ENCODE measurements at regions not wholly inside any gene's neighbourhood (a gene's known extent, or its start where the extent isn't known, plus 50 kb on each side); places are given as distances from the start of the nearest gene placed in this dataset.

DNA sequence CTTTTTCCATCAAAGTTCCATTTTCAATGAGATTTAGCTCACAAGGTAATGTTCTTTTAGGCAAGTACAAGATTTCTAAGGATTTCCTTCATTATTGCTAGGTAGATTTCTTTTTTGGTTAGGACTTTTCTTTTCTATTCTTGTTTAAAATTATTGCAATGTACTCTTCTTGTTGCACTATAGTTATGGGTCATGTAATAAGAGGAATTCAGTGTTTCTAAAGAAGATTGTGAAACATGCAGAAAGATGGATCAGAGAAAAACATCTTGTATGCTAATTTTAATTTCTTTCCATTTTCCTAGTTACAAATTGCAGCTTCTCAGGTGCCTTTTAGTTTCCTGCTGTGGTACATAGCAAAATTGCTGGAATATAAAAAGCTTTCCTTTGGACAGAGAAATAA is 56.1 kb downstream of the BTG1 start:
- no peak for DNase-seq

DNA sequence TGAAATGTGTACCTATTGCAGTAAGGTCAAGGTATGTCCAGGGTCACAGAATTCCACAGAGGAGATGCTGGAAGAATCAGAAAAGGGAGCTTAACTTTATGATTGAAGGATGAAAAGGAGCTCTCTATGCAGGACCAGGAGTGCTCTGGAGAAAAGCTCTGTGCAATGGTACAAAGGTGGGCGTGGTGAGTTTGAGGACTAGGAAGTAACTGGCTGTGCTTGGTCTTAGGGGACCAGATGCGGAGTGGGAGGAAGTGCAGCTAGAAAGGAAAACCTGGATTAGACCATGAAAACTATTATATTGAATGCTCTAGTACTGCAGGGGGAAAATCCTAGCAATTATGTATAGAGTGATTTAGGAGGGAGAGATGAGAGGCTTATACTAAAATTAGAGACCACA is 56.8 kb downstream of the BTG1 start:
- no peak for DNase-seq

DNA sequence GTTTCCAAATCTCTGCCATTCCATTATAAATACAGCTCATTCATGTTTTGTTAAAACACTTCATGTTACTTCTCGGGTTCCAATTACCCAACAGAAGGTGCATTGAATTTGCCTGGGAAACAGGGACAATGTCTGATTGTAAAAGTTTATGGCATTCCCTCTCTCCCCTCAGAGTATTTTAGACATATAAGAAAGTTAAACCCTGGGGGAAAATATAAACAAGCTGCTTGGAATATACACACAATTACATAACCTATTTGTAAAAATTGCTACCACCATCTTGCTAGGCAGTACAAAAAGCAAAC is 60.0 kb downstream of the BTG1 start:
- no peak for DNase-seq

DNA sequence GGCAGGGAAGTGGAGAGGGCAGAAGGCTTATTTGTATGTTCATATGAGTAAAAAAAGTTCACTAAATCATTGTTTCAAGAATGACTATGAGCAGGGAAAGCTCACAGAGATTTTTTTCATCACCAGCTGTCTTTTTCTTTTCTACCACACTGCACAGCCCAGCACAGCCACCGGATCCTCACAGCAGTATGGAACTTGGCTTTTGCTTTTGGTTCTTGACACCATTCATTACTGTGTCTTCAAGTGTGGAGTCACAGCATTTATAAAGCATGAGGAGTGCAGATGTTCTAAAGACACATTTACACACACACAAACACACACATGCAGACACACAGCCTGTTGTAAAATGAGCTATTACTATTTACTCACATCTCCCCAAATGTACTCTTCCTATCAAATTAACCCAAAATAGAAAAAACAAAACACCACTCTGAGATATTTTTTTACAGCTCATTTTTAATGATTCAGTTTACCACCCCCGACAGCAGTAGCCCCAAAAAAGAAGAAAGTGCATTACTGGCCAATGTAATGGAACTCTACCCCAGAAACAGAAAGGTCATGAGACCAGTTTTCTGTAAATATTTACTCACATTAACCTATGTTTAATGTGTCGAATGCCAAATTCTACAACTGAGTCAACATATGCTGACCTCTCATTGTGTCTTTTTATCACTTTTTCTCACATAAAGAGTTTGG is 60.5 kb downstream of the BTG1 start:
- no peak for DNase-seq

DNA sequence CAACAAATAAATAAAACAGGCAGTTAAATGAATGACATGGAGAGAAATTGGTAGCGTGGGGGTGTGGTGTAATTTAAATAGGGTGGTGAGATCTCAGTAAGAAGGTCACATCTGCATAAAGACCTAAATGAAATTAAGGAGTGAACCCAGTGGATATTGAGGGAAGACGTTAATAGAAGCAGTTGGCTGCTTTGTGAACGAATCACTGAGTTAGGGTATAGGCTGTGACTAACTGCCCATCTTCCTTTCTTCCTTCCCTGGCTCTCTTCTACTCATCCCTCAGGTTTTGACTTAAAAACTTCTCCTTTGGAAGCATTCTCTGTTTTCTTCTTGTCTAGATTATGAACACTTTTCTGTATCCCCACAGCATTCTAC is 64.7 kb downstream of the BTG1 start:
- peak; percentile 79 for DNase-seq

DNA sequence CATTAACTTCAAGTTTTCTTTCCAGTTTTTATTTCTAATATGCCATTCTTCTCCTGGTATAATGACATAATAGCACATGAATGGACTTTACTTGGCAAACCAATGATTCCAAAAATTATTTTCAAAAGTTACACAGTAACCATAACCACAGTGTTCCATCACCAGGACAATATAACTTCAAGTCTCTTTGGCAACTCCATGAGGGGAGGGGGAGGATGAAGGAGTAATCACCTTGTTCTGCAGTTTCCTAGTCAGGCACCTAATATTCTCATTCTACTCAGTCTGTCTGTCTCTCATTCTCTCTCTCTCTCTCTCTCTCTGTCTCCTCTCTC is 66.6 kb downstream of the BTG1 start:
- DNase-seq: no peak

GRCh38 chr12:92078167-92079053 is 67.2 kb downstream of the BTG1 start:
- peak; percentile 98 for DNase-seq

- no peak for DNase-seq
These were observed 68.1 kb downstream of the BTG1 start for GRCh38 chr12:92077530-92077929.

DNA sequence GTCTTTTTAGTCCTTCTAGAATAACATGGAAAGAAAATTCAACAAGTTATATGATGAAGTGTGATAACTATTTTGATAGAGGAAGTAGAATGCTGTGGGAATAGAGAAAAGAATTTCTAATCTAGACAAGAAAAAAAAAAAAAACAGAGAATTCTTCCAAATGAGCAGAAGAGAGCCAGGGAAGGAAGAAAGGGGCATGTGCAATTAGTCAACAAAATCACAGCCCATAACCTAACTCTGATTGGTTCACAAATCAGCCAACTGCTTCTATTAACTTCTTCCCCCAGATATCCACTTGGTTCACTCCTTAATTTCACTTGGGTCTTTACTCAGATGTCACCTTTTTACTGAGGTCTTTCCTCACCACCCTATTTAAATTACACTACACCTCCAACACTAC is 69.5 kb downstream of the BTG1 start:
- no peak for DNase-seq

DNA sequence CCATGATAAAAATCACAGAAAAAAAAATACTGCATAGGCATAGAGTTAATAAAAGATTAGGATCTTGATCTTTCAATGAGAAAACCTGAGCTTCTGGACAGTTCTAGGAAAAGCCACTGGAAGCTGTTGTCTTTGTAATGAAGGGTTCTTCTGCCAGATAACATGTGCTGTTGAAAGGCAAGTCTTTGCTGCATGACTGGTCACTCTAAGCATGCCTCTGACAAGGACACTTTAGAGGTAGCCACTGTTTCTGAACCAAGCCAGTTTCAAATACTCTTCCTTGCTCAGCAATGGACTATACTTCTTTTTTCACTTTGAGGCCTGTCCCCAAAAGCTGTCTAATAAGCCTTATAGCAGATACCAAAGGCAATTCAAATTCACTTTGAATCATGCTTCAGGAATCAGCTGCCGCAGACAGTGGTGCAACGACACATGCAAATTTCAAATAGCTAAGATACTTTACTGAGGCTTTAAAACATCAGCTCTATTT is 70.2 kb downstream of the BTG1 start:
- DNase-seq: no peak

GRCh38 chr12:92074889-92075288 is 70.8 kb downstream of the BTG1 start:
- DNase-seq: no peak

GRCh38 chr12:92073094-92073493 is 72.6 kb downstream of the BTG1 start:
- DNase-seq: no peak

DNA sequence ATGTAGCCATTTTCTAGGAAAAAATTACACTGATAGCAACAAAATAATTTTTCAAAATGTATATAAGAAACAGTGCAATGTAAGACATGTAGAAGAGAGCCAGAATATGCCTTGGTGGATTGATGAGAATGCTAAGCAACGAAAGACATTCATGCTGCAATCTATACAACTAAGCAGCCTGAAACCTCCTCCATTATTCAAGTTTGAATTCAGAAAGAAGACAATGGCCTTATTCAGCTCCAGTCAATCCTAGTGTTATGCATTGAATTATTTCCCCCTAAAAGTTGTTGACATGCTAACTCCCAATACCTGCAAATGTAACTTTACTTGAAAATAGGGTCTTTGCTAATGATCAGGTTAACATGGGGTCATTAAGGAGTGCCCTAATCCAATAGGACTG is 73.5 kb downstream of the BTG1 start:
- no peak for DNase-seq

DNA sequence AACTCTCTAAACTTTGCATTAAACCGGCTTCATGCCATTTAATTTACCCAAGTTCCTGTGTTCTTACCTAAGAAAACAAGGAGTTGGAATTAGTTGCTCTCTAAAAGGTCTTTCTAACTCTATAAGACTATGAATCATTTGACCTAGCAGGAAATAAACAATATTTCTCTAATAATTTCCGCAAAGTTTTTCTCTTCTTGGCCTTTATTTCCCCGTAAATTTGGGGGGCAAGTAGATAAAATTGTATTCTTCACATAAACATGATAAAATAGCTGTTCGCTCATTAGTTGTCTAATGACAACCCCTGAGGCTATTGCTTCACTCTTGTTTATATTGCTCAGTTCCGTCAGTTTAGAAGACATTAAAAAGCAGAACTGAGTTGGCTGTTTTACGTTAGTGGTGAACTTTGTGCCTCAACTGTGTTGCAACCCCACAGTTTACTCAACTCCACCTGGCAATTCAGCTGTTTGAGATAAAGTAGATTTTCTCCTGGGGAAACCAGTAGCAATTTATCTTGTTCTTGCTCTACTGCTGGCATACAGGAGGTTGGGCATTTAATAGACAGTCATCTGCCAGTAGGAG is 74.7 kb downstream of the BTG1 start:
- no peak for DNase-seq

- DNase-seq: no peak
These were observed 75.4 kb downstream of the BTG1 start for GRCh38 chr12:92070054-92070863.

DNA sequence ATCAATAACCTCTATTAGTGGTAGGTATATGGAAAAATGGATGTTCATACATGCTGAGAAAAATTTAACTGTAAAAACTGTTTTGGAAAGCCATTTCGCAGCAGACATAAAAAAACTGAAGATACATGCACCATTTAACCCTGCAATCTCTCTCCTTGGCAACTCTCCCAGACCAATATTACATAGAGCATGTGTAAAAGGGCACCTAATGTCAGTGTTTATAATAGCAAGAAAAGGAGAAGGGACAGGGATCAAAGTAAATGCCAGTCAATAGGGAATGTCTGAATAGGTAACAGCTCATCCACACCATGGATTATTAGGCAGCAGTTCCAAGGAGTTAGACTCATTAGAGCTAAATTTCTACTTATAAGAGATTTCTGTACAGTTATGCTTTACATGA is 77.2 kb downstream of the BTG1 start:
- DNase-seq: no peak

- DNase-seq: no peak
These were observed 80.0 kb downstream of the BTG1 start for GRCh38 chr12:92065639-92066038.

- no peak for DNase-seq
These were observed 80.6 kb downstream of the BTG1 start for GRCh38 chr12:92065018-92065499.

DNA sequence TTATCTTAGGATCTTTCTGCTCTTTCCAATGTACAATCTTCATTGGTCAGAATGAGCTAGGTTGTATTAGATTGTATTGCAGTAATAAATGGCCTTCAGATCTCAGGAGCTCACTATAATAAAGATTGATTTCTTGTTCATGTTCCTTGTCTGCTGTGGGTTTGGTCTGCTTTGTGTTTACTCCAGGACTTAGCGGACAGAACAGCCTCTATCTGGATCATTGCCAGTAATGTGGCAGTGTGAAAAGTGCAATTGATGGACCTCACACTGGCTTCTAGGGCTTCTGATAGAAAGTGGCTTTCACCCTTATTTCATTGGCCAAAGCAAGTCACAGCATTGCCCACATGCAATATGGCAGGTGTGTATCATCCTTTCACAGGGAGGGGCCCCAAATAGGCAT is 81.2 kb downstream of the BTG1 start:
- DNase-seq: no peak

DNA sequence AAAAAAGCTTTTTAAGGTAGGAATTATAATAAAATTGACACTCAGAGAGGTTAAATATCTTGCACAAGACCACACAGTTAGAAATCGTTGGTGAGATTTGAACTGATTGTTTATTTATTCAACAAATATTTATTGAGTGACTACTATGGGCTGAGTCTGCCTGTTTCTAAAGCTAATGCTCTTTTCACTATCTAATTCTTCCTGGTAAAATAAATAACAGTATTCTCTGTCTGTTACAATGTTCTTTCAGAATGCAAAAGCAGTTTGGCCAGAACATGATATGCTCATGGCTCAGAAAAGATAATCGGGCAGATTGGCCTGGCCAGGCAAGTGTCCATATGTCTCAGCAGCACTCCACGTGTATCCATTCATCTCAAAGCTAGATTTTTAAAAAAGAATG is 82.0 kb downstream of the BTG1 start:
- no peak for DNase-seq

GRCh38 chr12:92062539-92063493 is 82.8 kb downstream of the BTG1 start:
- DNase-seq: no peak

DNA sequence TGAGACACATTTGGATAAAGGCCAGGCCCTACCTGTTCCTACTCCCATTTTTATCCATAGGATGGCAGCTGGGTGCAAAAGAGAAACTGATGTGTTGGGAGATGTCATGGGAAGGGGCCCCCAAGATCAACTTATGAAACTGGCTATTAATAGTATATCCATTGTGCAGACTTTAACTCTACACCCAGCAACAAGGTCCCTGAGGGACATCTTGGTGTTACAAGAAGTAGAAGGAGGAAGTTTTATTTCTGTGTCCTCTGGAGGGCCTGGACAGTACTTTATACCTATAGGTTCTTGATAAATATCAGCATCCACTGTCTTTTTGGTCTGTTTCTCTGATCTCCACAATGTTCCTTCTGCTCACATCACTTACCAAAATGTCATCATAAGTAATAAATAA is 84.6 kb downstream of the BTG1 start:
- DNase-seq: no peak

Measured in T1000 (cell line).